ENCODE measurements at regions not wholly inside any gene's neighbourhood (a gene's known extent, or its start where the extent isn't known, plus 50 kb on each side); places are given as distances from the start of the nearest gene placed in this dataset.
"Not testable (repeated sequence)": the region's sequence is repeated elsewhere in the genome, so short reads cannot be mapped to it uniquely, and the experiment has no call there.

DNA sequence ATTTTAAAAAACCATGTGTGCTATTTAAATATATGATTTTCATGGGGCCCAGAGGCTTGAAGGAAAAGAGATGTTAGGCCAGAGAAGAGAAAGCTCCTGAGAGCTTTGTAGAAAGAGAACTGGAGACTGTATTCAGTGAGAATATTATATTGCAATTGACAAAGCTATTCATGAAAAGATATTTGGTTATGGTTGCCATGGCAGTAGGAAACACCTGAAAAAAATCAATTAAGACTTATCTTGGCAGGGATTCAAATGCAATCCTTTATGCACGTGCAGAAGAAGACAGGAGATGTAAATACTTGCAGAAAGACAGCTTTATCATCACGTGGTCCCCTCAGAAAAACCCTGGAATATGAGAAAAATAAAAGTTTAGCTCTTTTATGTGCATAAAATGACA lies 636.0 kb upstream of the TBL1XR1 start:
- DNase-seq: peak; percentile 97

DNA sequence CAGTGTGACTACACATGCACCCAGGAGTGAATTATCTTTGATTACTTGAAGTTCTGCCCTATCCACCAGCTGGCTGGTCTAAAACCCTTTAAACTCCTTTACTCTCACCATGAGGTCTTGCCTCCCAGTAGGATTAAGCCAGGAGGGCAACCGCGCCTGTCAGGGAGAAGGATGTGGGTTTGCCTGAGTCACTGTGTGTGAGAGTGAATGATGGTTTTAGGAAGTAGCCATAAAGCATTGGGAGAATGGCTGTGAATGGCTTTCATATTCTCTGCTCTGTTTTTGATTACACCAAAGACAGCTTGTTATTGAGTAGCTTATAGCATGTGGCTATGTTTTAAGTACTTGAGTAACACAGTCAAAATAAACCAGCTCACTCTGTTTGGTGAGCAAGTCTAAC lies 637.7 kb upstream of the TBL1XR1 start:
- peak; percentile 48 for DNase-seq

DNA sequence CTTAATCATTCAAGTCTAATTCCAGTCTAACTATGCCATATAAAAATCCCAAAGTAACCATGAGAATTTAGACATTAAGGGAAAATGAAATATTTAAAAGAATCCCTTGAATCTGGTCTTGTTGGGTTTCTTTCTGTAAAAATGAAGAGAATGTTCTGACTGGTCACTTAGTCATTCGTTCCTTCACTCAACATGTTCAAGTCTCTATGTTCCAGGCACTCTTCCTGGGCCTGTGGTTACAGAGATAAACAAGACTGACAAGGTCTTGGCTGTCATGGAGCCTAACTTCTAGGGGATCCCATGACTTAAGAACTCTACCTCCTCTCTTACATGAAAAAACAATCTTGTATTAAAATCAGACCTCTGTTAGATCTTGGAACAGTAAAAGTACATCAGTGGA lies 638.6 kb upstream of the TBL1XR1 start:
- no peak for DNase-seq

DNA sequence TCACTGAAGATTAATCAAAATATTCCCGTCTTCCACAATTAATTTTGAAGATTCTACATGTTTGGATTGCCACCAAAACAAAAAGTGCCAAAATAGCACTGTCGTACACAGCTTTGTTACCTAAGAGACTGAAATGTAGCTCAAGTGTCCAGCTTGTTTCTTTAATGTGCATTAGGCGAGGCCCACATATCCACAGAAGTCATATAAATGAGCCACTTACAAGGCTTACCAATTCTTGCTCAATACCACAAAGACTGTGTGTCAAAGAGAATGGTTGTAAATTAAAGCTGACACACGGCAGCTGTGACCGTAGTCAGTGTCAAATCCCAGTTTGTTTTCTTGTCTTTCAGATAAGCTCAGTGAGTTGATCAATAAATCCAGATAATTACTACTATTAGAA lies 639.4 kb upstream of the TBL1XR1 start:
- no peak for DNase-seq

DNA sequence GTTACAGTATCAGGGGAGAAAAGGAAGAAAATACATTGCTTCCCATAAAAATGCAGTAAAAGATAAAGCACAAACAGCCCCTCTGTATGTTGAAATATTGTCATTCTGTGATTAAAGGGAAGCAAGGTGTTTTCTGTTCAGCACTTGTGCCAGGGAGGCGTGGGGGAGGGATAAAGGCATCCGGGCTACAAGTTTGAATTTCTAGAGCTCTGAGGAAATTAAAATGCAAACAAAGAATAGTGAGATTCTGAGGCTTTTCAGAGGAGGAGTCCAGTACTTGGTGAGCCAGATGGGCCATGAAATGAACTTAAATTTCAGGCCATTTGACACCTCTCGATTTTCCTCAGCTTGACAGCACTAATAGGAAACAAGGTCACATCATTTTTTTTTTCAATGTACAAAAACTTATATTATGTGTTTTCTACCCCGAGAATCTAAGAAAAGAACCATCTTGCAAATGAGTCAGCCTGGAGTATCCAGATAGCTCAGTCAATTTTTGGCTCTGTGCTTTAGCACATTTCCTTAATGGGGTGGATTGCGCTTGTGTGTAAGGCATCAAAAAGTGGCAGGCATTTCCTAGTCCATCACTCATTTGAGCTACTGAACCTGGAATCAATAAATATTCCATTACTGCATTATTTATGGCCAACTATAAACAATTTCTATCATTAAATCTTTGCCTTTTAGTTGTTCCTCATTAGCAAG lies 640.8 kb upstream of the TBL1XR1 start:
- no peak for DNase-seq

DNA sequence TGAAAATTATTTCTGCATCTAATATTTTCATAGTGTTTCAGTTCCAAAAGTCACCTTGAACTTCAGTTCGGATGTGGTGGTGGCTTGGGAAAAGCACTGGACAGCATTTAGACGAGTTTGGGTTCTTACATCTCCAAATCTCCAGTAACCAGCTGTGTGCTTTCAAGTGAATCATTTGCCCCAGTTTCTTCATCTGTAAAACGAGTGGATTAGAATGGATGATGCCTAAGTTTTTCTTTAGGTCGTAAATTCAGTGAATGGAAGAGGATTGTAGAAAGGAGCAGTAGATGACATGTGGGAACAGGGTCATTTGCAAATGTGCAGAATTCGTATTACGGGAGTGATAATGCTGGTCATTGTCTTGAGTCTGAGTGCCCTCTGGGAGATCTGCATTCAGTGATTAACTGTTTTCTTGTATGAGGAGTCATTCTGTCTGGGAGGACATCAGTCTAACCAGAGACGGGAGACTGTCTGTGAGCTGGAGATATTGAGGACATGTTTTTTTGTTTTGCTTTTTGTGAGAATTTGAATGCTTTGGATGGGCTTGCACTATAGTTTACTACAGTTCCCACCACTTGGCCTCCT lies 641.6 kb upstream of the TBL1XR1 start:
- no peak for DNase-seq

DNA sequence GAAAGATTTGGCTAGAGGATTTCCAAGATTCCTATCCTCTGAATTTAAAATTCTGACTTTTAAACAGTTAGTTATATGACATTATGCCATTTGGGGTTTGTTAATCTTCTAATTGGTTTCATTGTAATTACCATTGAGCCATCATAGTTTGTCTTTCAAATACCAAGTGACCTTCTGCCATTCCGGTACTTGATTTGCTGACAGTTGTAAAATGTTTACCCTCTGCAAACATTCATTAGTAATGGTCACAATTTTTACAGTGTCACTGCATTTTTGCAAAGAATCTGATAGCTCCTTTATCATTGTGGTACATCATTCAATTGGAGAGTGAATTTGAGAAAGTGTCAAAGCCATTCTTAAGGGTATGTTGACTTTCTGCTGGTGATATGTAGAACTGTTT lies 645.0 kb upstream of the TBL1XR1 start:
- DNase-seq: no peak

DNA sequence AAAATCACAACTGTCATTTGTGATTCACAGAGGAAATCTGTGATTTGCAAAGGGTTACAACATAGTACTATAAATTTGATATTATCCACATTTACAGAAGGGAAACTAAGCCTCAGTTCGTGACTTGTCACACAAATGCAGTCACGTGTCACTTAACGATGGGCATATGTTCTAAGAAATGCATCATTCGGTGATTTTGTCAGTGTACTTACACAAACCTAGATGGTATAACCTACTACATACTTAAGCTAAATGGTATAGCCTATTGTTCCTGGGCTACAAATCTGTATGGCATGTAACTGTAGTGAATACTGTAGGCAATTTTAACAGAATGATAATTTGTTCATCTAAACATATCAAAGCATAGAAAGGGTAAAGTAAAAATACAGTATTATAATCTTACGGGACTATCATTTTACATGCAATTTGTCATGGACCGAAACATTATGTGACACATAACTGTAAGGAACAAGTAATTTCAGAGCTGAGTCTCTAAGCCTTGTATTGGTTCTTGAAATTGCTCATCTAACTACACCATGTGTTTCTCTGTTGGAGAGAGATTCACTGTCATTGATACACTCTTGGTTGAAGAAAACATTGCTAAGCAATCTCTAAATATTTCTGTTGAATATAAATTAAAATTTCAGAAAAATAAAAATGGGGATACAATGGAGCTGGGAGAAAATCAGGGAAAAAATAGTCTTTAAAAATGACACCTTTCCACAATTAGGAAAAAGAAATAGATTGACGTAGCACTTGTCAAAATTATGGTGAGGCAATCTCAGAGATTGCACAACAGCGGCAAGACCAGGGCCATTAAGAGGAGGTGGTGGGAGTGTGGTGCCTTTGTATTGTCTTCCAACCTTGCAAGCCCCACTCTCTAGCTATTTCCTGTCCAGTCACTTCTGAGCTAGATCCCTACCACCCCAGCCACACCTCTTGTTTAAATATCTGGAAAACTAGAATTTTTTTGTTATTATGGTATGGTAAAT lies 645.8 kb upstream of the TBL1XR1 start:
- no peak for DNase-seq

DNA sequence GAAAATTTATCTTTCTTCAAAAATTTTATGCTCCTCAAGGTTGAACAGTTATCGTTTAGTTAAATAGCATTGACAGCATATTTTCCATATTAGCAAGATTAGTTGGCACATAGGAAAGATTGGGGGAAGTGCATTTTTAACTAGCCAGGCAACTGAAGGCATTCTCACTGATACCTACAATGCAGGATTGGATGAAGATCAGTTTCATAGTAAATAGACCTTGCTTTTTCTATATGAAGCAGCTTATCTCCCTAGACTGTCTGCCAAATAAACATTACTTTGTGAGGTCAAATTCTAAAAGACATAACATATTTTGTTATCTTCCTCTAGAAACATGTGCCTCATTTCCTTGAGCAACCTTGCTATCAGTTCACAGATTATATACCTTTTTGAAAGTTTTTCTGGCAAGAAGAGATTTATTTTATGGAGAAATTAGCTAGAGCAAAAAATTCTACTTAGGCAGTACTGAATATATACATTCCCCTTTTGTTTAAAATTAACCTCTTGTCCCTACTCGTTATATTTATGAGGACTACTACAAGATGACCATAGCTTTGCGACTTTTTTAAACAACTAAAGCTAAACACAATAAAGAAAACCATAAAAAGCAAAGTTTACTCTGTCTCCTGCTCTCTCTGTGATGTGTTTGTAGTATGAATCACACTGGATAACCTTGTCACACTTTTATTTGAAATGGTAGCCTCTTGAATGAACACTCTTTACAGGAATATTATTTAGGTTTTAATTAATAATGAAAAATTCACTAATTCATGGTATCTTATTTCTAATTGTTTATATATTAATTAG lies 654.9 kb upstream of the TBL1XR1 start:
- DNase-seq: no peak

DNA sequence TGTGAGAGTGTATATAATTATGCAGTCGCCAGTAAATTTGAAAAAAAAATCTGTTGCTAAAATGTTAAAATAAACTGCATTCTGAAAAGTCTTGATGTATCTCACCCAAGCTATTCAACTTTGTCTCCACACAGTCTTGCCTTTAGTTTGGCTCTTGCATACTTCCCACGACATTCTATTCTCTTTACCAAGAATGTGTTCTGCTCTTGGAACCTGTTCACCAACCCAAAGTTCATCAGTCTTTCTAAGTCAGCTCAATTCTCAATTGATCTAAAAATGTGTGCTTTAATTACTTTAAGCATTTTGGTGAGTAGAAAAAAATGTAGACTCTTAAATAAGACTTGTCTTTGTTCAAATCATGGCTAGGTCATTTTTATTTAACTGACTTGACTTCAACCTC lies 657.7 kb upstream of the TBL1XR1 start:
- no peak for DNase-seq

DNA sequence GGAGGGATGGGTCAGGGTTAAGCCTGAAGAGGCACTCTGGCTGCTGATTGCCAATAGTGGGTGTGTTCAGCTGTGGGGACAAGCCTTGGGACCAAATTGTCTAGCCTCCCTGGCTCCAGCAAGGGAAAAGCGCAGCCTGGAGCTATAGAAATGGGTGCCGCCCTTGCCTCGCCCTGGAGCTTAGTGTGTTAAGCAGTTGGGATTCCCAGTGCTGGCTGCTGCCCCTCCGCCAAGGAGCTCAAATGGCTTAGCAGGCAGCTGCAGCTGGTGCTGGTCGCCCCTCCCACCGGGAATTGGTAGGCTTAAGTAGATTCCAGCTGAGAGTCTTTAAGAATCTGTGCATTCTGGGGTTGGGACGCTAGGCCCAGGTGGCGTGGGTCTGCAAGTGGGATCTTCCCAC lies 662.9 kb upstream of the TBL1XR1 start:
- no peak for DNase-seq

DNA sequence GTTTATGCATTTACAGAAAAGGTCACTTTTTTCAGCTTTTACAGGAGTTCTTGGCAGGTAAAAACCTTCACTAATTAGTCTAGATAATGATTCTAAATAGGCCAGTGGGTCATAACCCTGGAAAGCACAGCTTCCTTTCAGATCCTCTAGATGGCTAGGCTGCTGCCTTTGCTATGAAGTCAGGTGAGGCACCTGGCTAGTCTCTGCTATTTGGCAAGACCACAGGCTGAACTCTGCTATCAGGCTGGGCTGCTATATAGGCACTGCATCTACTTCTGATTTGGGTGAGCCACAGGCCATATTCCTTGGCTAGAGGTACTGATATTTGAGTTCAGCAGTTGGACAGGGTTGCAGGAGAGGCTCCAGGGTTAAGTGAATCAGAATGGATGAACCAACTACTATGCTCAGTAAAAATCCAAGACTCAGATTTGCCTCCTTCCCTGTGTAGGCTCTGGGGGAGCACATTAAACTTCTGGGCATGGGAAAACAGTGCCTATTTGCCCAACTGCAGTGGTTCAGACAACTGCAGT lies 665.7 kb upstream of the TBL1XR1 start:
- no peak for DNase-seq

DNA sequence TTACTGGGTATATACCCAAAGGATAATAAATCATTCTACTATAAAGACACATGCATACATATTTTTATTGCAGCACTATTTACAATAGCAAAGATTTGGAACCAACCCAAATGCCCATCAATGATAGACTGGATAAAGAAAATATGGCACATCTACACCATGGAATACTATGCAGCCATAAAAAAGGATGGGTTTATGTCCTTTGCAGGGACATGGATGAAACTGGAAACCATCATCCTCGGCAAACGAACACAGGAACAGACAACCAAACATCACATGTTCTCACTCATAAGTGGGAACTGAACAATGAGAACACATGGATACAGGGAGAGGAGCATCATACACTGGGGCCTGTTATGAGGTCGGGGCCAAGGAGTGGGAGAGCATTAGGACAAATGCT lies 665.0 kb upstream of the KCNMB2 start:
- not testable (repeated sequence) for DNase-seq

DNA sequence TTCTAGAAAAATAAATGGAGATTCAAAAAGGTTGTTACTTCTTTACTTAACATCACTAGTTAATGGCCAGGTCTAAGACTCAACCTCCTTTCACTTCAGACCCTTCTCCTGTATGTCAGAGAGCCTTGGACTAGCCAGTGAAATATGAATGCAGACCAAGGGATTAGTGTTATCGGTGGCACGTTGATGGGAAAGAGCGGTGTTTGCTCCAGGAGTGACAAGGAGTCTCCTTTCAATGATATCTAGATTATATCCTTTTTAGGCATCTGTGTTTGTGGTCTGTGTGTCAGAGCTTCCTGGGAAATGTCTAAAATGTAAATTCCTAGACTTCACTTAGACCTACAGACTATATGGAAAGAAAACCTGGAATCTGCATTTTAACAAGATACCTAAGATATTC lies 658.0 kb upstream of the KCNMB2 start:
- no peak for DNase-seq

DNA sequence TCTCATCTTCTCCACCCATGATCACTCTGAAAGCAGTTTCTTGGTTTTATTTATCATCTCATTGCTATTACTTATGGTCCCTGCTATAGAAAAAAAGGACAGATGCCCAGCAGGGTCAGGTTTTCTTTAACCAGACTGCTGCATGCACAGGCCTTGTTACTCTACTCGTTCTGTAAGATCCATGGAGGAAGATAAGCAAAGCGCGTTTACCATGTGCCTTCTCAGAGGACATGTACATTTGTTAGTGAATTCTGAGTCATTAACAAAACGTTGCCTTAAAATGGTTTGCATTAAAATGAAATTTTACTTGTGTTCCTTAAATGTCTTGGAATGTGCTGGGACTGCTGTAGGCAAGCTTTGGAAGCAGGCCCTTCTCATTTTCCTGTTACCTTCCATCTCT lies 657.3 kb upstream of the KCNMB2 start:
- DNase-seq: no peak

DNA sequence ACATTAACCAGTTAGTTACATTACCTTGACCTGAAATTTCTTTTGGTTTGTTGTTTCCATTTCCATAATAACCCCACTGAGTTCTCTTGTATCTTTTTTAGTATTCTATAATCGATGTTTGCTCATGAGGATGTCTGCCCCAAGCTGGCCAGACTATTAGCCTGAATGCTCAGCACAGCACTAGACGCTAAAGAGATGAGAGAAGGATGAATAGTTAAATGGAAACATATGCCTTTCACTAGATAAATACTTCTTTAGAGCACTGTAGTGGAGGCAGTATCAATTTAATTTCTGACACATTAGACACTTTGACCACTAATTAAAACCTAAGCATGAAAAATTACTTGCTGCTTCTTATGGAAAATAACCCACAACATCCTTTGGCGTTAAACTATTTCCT lies 654.9 kb upstream of the KCNMB2 start:
- no peak for DNase-seq

DNA sequence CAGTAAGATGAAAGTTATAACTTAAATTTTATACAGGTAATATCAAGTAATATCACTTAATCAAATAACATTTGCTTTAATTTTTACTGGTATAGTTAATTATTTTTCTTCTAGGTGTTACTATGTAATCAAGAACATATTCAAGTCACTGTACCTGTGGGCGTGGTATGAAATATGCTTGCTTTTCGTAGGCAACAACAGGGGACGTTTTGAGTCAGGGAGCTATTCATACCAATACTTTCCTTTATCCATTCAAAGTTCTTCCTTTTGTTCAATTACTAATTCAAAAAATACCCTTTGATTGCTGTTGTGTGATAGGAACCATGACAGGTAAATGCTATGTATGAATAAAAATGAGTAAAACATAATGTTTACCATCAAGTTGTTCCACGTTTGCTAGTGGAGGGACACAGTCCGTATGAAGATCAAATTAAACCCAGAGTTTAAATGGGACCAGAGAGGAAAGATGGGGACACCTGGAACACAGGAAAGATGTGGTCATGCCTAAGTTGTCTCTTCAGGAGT lies 654.0 kb upstream of the KCNMB2 start:
- no peak for DNase-seq

DNA sequence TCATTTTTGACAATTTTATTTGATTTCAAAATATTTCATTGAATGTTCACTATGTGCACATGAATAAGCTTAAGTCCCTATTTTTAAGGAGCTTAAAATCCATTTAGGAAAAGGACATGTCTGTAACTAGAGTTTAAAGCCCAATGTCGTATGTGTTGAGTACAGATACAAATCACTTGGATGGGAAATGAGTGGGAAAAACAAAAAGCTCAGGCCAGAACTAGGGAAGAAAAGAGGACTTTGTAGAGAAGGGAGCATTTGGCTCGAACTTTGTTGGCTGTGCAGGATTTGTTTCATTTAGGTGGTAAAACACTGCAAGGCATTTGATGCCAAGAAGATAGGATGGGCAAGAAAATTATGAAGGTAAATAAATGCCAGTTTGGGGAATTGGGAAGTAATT lies 653.1 kb upstream of the KCNMB2 start:
- no peak for DNase-seq

DNA sequence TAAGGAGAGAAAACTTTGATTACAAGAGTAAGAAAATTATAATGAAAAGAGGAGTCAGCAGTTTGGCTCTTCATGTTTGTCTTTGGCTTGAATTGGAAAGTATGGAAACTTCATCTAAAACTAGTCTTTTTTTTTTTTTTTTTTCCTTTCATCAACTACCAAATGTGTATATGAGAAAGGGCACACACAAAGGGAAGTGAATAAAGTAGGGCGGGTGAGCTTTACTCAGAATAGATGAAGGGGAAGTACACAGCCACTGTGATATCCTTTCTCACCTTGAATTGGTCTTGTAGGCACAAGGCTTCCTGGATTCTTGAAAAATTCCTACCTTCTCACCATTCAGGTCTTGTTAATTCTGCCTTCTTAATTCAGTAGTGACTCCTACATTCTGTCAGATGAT lies 652.3 kb upstream of the KCNMB2 start:
- no peak for DNase-seq

DNA sequence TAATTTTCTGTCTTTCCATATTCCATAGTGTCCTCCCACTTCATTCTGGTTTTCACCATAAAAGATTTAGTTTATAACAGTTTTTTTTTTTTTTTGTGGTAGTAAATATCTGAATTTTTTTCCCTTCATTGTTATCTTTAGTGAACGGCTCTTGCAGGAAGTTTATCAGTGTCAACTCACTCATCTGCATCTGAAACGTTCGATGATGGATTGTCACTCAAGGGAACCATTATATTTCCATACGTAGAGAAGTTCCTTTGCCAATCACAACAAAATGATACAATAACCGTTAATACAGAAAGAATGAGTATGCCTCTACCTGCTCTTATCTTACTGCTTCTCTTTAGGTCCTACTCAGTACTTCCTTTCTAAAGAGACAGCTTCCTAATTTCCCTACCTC lies 651.2 kb upstream of the KCNMB2 start:
- DNase-seq: no peak

DNA sequence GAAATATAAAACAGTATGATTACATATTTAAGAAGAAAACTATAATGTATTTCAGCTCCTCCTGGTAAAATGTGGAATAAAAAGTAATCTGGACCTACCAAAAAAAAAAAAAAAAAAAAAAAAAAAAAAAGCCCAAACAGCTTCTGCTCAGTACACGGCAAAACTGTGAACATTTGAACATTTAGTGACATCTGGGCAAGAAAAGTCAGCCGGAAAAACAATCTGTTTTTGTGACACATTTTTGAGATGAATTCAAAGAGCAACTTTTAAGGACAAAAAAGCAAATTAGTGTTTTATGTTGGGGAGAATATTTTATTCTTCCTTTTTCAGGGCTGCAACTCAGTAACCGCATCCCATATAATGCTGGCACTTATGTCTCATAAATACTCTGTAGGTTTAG lies 649.7 kb upstream of the KCNMB2 start:
- no peak for DNase-seq

DNA sequence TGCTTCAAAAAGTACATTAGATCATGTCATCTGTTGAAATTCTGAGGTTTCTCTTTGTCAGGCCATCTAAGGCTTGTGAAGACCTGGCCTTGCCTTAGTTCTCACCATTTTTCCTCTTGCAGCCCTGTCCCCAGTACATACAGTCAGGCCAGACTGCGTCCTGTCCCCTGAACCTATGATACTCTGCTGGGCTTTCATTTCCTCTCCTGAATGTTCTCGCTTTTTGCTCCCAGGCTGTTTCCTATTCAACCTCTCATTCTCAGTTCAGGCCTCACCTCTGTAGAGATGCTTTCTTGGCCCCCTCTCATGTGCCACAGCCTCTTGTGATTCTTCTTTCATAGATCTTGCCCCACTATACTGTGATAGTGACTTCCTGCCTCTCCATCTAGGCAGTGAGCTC lies 648.8 kb upstream of the KCNMB2 start:
- no peak for DNase-seq

DNA sequence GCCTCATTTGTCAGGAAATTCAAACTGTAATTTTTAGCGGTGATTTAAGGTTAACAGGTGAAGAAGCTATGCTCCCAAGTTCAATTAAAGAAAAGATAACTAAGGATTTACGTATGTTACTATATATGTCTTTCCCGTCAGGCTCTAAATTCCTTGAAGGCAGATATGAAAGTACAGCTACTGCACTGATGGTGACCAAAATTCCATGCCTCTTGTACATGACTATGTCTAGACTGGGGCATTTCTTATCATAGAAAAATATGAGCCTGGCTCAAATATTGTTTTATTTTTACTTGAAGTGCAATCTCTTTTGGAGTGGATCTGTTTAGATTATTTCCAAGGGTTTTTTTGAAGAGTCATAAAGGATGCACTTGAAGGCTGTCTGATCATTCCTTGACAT lies 647.1 kb upstream of the KCNMB2 start:
- DNase-seq: no peak

Data from COR-L47 (cell line).